ENCODE measurements at regions not wholly inside any gene's neighbourhood (a gene's known extent, or its start where the extent isn't known, plus 50 kb on each side); places are given as distances from the start of the nearest gene placed in this dataset.
"Not testable (repeated sequence)": the region's sequence is repeated elsewhere in the genome, so short reads cannot be mapped to it uniquely, and the experiment has no call there.

DNA sequence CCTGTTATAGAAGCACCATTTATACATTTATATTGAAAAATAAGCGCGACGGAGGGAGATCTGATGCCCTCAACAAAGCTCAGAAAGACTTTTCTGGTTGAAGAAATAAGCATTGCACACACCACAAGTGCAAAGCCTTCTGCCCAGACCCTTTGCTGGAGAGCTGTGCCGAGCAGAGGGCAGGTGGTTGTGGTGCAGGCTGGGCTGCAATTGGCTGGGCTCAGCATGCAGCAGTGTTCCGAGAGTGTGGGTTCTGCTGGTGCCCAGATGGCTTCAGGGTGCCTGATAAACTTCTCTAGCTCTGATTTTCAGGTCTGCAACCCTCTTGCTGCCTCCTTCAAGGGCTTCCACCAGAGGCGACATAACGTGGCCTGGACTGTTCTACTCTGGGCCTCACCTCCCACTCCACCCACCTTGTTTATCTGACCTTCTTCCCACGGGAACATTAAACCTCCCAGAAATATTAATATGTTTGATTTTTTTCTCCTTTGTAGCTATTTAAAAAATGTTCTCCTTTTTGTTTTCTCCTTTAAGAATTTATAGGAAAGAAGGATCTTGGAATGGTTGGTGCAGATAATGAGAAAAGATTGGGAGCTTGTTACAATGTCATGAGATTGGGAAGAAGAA lies 113.6 kb upstream of the ITGA6 start:
- Histone ChIP-seq H3K9me2 (ENCODE audit: insufficient read depth) (no peaks in the 10 kb centered on the region), H3K4me1 (ENCODE audit: insufficient read depth) (no peaks in the 10 kb centered on the region), H3K4me3 (no peak overlapping the region), H2AFZ (no peak overlapping the region), H3K4me2 (ENCODE audit: unreplicated experiment) (no peak overlapping the region), H3K9me3 (ENCODE audit: low read depth) (no peaks in the 10 kb centered on the region), H3F3A (ENCODE audit: insufficient read depth) (no peaks in the 10 kb centered on the region), H3K27me3 (replicated peaks; ENCODE audit: insufficient read depth) (no peaks in the 10 kb centered on the region), H3K9ac (no peak overlapping the region), H4K20me1 (ENCODE audit: insufficient read depth) (no peaks in the 10 kb centered on the region), H3K79me2 (ENCODE audit: insufficient read depth) (no peaks in the 10 kb centered on the region), H3K27ac (no peak overlapping the region), H3K36me3 (ENCODE audit: low read depth) (no peaks in the 10 kb centered on the region)
- 70 to 71% methylated on average over 8 of the region's 8 CpGs for WGBS, 2 experiments (ENCODE audit: low coverage in 1 of 2, low lambda C conversion rate in 2 of 2, missing lambda C conversion rate in 2 of 2)
- in situ Hi-C loops (cut with MboI) = no loop called here
- no peak for TF ChIP-seq EZH2phosphoT487 (IDR thresholded peaks at IDR 0.05; ENCODE audit: insufficient read depth, low read depth)
- TF ChIP-seq EZH2 (IDR thresholded peaks at IDR 0.05; ENCODE audit: insufficient read depth, poor library complexity, severe bottlenecking) = no peak
- DNase-seq = no peak

DNA sequence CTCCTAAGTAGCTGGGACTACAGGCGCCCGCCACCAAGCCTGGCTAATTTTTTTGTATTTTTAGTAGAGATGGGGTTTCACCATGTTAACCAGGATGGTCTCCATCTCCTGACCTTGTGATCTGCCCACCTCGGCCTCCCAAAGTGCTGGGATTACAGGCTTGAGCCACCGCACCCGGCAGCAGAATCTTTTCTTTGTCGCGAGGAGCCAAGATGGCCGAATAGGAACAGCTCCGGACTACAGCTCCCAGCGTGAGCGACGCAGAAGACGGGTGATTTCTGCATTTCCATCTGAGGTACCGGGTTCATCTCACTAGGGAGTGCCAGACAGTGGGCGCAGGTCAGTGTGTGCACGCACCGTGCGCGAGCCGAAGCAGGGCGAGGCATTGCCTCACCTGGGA lies 112.3 kb upstream of the ITGA6 start:
- H3K4me1 ChIP-seq (ENCODE audit: insufficient read depth); H3K4me2 ChIP-seq (ENCODE audit: unreplicated experiment); H3K27me3 ChIP-seq (replicated peaks; ENCODE audit: insufficient read depth); H3K27ac ChIP-seq; H3K79me2 ChIP-seq (ENCODE audit: insufficient read depth); H3K36me3 ChIP-seq (ENCODE audit: low read depth); H3K4me3 ChIP-seq; H4K20me1 ChIP-seq (ENCODE audit: insufficient read depth); H3K9me3 ChIP-seq (ENCODE audit: low read depth); H3F3A ChIP-seq (ENCODE audit: insufficient read depth); DNase-seq; H3K9me2 ChIP-seq (ENCODE audit: insufficient read depth); H3K9ac ChIP-seq; in situ Hi-C loops (cut with MboI); H2AFZ ChIP-seq: not testable (repeated sequence)
- WGBS, 2 experiments (ENCODE audit: low coverage in 1 of 2, low lambda C conversion rate in 2 of 2, missing lambda C conversion rate in 2 of 2) = 89 to 93% methylated on average over 10 to 14 of the region's 21 CpGs

DNA sequence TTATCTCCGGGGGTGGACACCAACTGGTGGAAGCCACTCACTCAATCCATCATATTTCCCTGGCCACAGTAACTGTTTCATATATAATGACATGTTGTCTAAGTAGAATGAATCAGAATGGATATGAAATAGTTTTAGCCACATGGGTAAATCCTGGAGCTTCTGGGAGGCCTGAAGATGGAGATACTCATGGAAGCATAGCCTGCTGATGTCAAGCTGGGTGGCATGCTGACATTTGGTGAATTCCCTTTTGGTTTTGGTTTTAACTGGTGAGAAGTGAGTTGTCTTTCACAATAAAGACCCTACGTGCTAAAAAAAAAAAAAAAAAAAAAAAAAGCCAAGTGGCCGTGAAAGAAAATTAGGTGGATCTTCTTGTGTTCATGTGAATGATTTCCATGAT lies 105.3 kb upstream of the ITGA6 start:
- Histone ChIP-seq H3K4me1 (ENCODE audit: insufficient read depth) (peaks cover 16% of the 10 kb centered on the region), H3K9ac (no peak overlapping the region), H3K36me3 (ENCODE audit: low read depth) (no peaks in the 10 kb centered on the region), H3K4me3 (no peak overlapping the region), H2AFZ (no peak overlapping the region), H3K79me2 (ENCODE audit: insufficient read depth) (no peaks in the 10 kb centered on the region), H3K4me2 (ENCODE audit: unreplicated experiment) (no peak overlapping the region), H4K20me1 (ENCODE audit: insufficient read depth) (no peaks in the 10 kb centered on the region), H3F3A (ENCODE audit: insufficient read depth) (peaks cover 16% of the 10 kb centered on the region), H3K9me3 (ENCODE audit: low read depth) (no peaks in the 10 kb centered on the region), H3K27me3 (replicated peaks; ENCODE audit: insufficient read depth) (no peaks in the 10 kb centered on the region), H3K27ac (no peak overlapping the region), H3K9me2 (ENCODE audit: insufficient read depth) (no peaks in the 10 kb centered on the region)
- no peak for DNase-seq
- in situ Hi-C loops (cut with MboI) = no loop called here
- 81 to 87% methylated on average over 3 of the region's 3 CpGs for WGBS, 2 experiments (ENCODE audit: low coverage in 1 of 2, low lambda C conversion rate in 2 of 2, missing lambda C conversion rate in 2 of 2)
- TF ChIP-seq EZH2 (IDR thresholded peaks at IDR 0.05; ENCODE audit: insufficient read depth, poor library complexity, severe bottlenecking) (no peak), EZH2phosphoT487 (IDR thresholded peaks at IDR 0.05; ENCODE audit: insufficient read depth, low read depth) (no peak)

GRCh38 chr2:172323256-172323655 lies 104.1 kb upstream of the ITGA6 start:
- in situ Hi-C loops (cut with MboI) = no loop called here
- Histone ChIP-seq H3K36me3 (ENCODE audit: low read depth) (no peaks in the 10 kb centered on the region), H3K4me3 (no peak overlapping the region), H3K9me2 (ENCODE audit: insufficient read depth) (no peaks in the 10 kb centered on the region), H3K9me3 (ENCODE audit: low read depth) (no peaks in the 10 kb centered on the region), H3K4me2 (ENCODE audit: unreplicated experiment) (no peak overlapping the region), H4K20me1 (ENCODE audit: insufficient read depth) (no peaks in the 10 kb centered on the region), H3K4me1 (ENCODE audit: insufficient read depth) (peaks cover 16% of the 10 kb centered on the region), H2AFZ (no peak overlapping the region), H3K79me2 (ENCODE audit: insufficient read depth) (no peaks in the 10 kb centered on the region), H3K9ac (no peak overlapping the region), H3K27ac (no peak overlapping the region), H3F3A (ENCODE audit: insufficient read depth) (peaks cover 17% of the 10 kb centered on the region), H3K27me3 (replicated peaks; ENCODE audit: insufficient read depth) (no peaks in the 10 kb centered on the region)
- DNase-seq = peak; percentile 13
- TF ChIP-seq EZH2 (IDR thresholded peaks at IDR 0.05; ENCODE audit: insufficient read depth, poor library complexity, severe bottlenecking) (no peak), EZH2phosphoT487 (IDR thresholded peaks at IDR 0.05; ENCODE audit: insufficient read depth, low read depth) (no peak)
- 58 to 59% methylated on average over 6 of the region's 6 CpGs for WGBS, 2 experiments (ENCODE audit: low coverage in 1 of 2, low lambda C conversion rate in 2 of 2, missing lambda C conversion rate in 2 of 2)

All from GM23248 (cell line).